Fibroblast of skin of scalp (primary cell): ENCODE measurements at regions not wholly inside any gene's neighbourhood (a gene's known extent, or its start where the extent isn't known, plus 50 kb on each side); places are given as distances from the start of the nearest gene placed in this dataset.
"Not testable (repeated sequence)": the region's sequence is repeated elsewhere in the genome, so short reads cannot be mapped to it uniquely, and the experiment has no call there.

Source experiments
- DNase-seq: peaks from one replicate; pipeline ENCODE4 v3.0.0-alpha.2; 2013

DNA sequence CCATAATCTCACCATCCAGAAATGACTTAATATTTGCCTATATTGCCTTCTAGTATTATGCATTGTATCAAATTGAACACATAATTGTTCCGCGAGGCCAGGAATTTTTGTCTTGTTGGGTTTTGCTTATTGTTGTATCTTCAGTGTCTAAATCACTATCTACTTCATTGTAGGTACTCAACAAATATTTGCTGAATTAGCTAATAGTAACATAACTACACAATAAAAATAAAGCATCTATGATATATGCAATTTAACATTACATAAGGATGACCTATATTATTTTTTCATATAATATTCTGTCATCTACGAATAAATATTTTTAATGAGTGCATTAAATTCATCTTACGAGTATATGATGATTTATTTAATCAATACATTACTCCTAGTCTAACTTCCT, 656.3 kb downstream of the ETNK1 start:
- DNase-seq, result no peak

DNA sequence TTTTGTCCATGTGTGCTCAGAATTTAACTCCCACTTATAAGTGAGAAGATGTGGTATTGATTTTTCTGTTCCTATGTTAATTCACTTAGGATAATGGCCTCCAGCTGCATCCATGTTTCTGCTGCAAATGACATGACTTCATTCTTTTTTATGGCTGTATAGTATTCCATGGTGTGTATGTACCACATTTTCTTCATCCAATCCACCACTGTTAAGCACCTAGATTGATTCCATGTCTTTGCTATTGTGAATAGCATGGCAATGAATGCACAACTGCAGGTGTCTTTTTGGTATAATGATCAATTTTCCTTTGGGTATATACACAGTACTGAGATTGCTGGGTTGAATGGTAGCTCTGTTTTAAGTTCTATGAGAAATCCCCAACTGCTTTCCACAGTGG, 657.7 kb downstream of the ETNK1 start:
- no peak for DNase-seq

GRCh38 chr12:23285764-23286530, 661.0 kb downstream of the ETNK1 start:
- DNase-seq, result not testable (repeated sequence)

DNA sequence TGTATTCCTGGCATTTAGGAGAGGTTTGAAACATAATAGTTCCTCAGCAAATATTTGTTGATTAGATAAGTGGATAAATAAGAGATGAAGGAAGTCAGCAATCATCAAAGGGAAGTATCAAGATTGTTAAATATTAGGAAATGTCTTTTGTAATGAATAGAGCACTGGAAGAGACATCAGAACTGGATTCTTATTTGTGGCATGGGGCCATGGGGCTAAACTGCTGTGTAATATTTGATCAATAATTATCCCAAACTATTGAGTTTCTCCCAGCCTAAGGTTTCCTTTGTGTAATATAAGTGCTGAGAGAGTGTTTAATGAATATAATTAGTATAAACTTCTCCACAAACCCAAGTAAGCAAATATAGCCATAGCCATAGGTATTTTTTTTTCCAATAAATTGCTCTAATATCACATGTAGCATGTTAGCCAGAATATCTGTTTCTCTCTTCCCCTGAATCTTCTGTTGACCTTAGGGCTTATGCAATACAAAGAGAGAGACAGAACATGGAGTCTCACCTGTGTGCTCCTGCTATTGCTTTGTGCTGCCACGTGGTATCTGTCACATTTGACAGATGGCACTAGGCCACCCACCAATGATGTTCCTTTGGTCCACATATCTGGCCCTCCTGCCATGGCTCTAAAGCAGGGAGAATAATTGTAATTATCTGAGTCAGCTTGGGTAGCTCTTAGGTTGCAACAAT, 658.7 kb downstream of the SOX5 start:
- DNase-seq, result no peak

DNA sequence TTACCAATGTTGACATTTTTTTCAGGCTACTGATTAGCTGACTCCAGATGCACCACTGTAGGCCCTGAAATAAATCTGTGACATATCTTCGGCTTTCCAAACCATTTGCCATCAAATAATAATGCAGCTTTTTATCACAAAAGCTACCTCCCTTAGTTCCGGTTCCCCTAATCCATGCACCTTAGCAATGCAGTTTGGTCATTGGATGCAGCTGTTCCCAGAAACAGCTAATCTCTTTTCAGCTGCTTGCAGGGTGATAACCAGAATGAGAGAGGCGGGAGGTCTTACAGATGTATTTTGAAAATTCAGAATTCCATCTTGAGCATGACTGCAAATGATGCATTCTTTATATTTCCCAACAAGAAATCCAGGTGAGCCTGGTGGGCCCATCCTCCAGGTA, 646.2 kb downstream of the SOX5 start:
- no peak for DNase-seq

DNA sequence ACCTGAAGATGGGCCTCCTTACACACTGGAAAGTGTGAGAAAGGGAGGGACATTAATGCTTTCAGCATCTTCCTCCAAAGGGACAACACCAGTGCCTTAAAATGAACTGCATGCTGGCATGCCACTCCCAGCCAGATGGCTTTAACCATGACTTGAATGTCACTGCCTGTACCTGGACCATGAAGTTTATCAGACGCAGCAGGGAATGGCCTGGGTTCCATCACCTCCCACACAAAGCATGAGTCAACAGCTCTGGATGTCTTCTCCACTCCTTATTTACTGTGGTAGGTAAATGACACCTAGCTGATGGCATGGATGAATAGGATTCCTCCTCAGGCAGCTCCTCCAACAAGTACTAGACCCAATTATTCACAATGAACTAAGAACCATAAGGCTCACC, 645.6 kb downstream of the SOX5 start:
- DNase-seq, result no peak

GRCh38 chr12:23333938-23334337, 615.5 kb downstream of the SOX5 start:
- no peak for DNase-seq

- DNase-seq, result no peak
Measured at GRCh38 chr12:23335593-23335992, 613.9 kb downstream of the SOX5 start.

- DNase-seq, result no peak
Measured at GRCh38 chr12:23337213-23337612, 612.3 kb downstream of the SOX5 start.

GRCh38 chr12:23340351-23340750, 609.1 kb downstream of the SOX5 start:
- no peak for DNase-seq

GRCh38 chr12:23342407-23342806, 607.1 kb downstream of the SOX5 start:
- DNase-seq, result no peak

GRCh38 chr12:23349564-23349963, 599.9 kb downstream of the SOX5 start:
- DNase-seq, result no peak

DNA sequence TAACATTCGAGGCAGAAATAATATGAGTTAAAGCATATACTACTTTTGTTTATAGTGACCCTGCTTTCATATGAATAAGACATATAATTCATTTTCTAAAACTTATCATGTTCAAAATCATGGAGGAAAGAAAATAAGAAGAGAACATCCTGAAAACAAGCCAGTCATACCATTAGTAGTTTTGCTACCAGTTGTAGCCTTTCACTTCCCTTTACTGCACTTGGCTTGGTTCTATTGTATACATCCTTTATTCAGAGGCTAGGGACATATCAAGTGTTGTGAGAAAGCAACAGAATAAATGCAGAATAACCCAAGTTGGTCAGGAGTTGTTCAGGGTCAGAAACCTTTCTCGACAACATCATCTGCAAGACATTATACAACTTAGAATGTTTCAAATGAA, 598.7 kb downstream of the SOX5 start:
- DNase-seq, result no peak

GRCh38 chr12:23352670-23353069, 596.8 kb downstream of the SOX5 start:
- no peak for DNase-seq

DNA sequence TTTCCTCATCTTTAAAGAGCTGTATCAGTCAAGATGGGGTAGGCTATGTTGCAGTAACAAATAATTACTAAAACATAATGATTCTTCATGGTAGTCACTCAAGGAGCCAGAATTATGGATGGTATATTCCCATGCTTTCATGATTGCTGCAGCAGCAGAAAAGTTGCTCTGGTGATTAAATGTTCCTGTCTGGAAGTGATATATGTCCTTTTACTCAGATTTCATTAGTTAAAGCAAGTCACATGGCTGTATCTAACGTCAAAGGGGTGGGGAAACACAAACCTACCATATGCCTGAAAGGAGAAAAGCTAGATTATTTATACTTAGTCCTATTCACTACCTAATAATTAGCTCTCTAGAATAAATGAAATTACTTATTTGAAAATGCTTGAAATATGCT, 594.7 kb downstream of the SOX5 start:
- DNase-seq, result no peak

- no peak for DNase-seq
Measured at GRCh38 chr12:23356440-23356839, 593.0 kb downstream of the SOX5 start.

GRCh38 chr12:23356927-23357708, 592.4 kb downstream of the SOX5 start:
- no peak for DNase-seq

DNA sequence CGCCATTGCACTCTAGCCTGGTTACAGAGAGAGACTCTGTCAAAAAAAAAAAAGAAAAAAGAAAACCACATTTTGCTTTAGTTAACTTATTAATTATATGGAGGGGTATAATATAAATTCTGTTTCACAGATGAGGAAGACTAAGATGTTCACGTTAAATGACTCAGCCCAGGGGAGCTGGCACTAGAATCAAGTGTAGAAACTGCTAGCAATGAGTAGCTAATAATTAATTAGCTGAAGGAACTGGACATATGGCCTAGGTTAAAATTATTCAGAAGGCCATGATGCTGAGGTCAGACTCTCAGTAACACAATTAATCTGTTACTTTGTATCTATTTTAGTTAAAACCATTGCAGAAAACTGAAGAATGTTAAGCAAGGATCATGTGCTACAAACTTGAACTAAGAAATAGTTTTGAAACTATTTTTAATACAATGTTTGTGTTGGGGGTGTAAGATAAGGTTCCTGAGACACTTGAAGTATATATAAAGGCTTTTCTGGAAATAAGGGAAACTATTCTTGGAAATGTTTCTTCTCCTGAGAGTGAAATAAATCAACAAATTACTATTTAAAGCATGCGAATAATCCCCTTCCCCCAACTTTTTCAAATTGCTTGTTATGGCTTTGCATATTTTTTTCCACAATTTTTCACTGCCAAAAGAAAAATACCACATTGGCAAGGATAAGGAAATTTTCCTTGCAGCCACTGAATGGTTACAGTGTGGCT, 589.3 kb downstream of the SOX5 start:
- no peak for DNase-seq

DNA sequence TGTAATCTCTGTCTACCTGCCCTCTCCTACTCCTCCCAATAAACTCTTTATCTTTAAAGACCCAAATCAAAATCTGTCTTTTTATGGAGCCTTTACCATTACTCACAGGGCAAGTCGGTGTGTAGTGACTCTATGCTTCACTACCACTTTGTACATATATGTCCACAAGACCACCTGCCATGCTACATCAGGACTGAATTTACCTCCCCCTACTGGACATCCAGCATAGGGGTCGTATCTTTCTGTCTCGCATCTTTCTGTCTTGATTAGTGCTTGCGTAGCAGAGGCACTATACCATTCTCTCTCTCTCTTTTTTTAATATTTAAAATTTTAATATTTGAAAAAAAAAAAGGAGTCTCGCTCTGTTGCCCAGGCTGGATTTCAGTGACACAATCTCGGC, 587.5 kb downstream of the SOX5 start:
- no peak for DNase-seq

GRCh38 chr12:23368590-23368989, 580.9 kb downstream of the SOX5 start:
- DNase-seq, result no peak

GRCh38 chr12:23375621-23376020, 573.8 kb downstream of the SOX5 start:
- DNase-seq, result no peak

DNA sequence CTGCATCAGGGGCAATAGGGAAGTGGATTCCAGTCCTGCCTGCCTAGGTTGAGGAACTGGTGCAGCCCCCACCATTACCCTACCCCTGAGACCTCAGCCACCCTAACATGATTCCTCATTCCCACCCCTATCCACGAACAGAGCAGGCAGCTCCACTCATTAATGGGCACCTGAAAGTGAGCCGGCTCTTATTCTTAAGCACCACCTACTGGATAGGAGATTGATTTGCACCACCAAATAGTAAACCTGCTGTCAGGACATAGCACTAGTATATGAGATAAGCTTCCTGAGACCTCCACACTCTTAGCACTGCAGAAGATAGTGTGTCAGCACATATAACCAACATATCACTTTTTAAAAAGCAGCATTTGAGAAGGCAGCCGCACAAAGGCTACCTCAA, 573.2 kb downstream of the SOX5 start:
- DNase-seq, result no peak
